ENCODE measurements at regions not wholly inside any gene's neighbourhood (a gene's known extent, or its start where the extent isn't known, plus 50 kb on each side); places are given as distances from the start of the nearest gene placed in this dataset.

- Mint-ChIP-seq H3K4me3 (no peak overlapping the region), H3K27ac (no peak overlapping the region), H3K36me3 (no peaks in the 10 kb centered on the region), H3K4me1 (no peaks in the 10 kb centered on the region), H3K9me3 (peaks cover 11% of the 10 kb centered on the region), H3K27me3 (no peaks in the 10 kb centered on the region)
- ATAC-seq = no peak
Observed at GRCh38 chr1:82540006-82540405, 739.3 kb downstream of the ADGRL2 start.

GRCh38 chr1:82538876-82539275 is 738.1 kb downstream of the ADGRL2 start:
- Mint-ChIP-seq H3K36me3 (no peaks in the 10 kb centered on the region), H3K4me3 (no peak overlapping the region), H3K27ac (no peak overlapping the region), H3K4me1 (no peaks in the 10 kb centered on the region), H3K9me3 (peaks cover 11% of the 10 kb centered on the region), H3K27me3 (no peaks in the 10 kb centered on the region)
- no peak for ATAC-seq

- Mint-ChIP-seq H3K36me3 (no peaks in the 10 kb centered on the region), H3K4me3 (no peak overlapping the region), H3K27ac (no peak overlapping the region), H3K4me1 (no peaks in the 10 kb centered on the region), H3K27me3 (no peaks in the 10 kb centered on the region), H3K9me3 (peaks cover 5% of the 10 kb centered on the region)
- no peak for ATAC-seq
Observed at GRCh38 chr1:82534996-82535395, 734.3 kb downstream of the ADGRL2 start.

DNA sequence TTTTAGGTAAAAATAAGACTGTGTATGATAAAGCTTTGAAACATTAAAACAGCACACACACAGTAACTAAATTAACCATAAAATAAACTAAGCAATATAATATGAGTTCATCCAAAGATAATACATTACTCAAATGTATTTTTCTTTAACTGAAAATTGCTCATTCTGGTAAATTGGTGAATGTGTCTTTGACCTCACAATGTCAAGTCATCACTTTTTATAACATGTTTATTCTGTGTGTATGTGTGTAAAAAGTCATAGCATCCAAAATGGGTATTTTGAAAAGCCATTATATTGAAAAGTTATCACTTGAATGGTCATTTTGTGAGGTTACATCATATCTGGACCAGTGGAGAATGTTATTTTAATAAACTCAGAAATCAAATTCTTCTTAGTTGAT is 724.6 kb downstream of the ADGRL2 start:
- Mint-ChIP-seq H3K27me3 (no peaks in the 10 kb centered on the region), H3K9me3 (peaks cover 2% of the 10 kb centered on the region), H3K4me1 (no peaks in the 10 kb centered on the region), H3K36me3 (no peaks in the 10 kb centered on the region), H3K27ac (no peak overlapping the region), H3K4me3 (no peak overlapping the region)
- ATAC-seq = no peak

DNA sequence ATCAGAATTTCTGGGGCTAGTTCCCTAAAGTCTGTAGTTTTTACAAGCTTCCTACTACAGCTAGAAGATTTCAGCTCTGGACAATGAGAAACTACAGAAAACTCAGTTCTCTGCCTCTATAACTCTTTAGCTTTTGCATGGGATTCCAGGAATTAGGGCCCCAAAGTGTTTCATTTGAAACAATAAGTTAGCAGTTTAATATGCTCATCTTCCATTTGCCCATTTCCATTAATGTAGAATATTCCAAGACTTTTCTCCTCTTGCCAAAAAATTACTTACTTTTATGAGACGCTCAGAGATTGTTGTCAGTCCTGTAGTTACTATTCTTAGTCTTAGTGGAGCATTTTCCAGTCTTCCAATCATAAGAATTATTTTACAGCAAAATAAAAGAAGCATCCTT is 719.9 kb downstream of the ADGRL2 start:
- ATAC-seq = no peak
- no peaks in the 10 kb centered on the region for H3K9me3 Mint-ChIP-seq
- H3K36me3 Mint-ChIP-seq = no peaks in the 10 kb centered on the region
- no peak overlapping the region for H3K4me3 Mint-ChIP-seq
- no peak overlapping the region for H3K27ac Mint-ChIP-seq
- H3K4me1 Mint-ChIP-seq = no peaks in the 10 kb centered on the region
- H3K27me3 Mint-ChIP-seq = no peaks in the 10 kb centered on the region

- no peaks in the 10 kb centered on the region for H3K9me3 Mint-ChIP-seq
Observed at GRCh38 chr1:82517586-82517985, 716.9 kb downstream of the ADGRL2 start.

DNA sequence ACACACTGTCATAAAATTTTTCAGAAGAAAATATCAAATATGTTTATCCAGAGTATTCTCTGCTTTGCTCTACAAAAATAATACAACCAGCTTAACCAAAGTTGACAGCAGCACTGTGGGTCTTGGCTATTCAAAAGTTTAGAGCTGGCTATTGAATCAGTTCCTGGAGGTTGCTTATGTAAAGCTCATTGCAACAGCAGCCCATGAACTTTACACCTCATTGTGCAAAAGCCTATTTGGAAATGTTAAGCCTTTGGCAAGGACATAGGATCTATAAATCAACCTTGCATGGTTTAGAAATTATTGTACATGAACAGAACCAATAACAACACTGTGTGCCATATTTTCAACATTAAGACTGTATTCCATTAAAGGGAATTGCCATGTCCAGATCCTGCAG is 714.9 kb downstream of the ADGRL2 start:
- no peak for ATAC-seq
- Mint-ChIP-seq H3K27ac (no peak overlapping the region), H3K36me3 (no peaks in the 10 kb centered on the region), H3K4me3 (no peak overlapping the region), H3K9me3 (no peaks in the 10 kb centered on the region), H3K4me1 (no peaks in the 10 kb centered on the region), H3K27me3 (no peaks in the 10 kb centered on the region)

More at GRCh38 chr1:82517586-82517985, 716.9 kb downstream of the ADGRL2 start:
- Mint-ChIP-seq H3K27me3 (no peaks in the 10 kb centered on the region), H3K36me3 (no peaks in the 10 kb centered on the region), H3K4me3 (no peak overlapping the region), H3K27ac (no peak overlapping the region), H3K4me1 (no peaks in the 10 kb centered on the region)
- ATAC-seq = no peak

- Mint-ChIP-seq H3K27me3 (no peaks in the 10 kb centered on the region), H3K9me3 (no peaks in the 10 kb centered on the region), H3K36me3 (no peaks in the 10 kb centered on the region), H3K4me3 (no peak overlapping the region), H3K4me1 (no peaks in the 10 kb centered on the region), H3K27ac (no peak overlapping the region)
- no peak for ATAC-seq
Observed at GRCh38 chr1:82511441-82511840, 710.7 kb downstream of the ADGRL2 start.

- no peak for ATAC-seq
- Mint-ChIP-seq H3K4me1 (no peaks in the 10 kb centered on the region), H3K36me3 (no peaks in the 10 kb centered on the region), H3K27me3 (no peaks in the 10 kb centered on the region), H3K27ac (no peak overlapping the region), H3K9me3 (no peaks in the 10 kb centered on the region), H3K4me3 (no peak overlapping the region)
Observed at GRCh38 chr1:82510431-82510830, 709.7 kb downstream of the ADGRL2 start.

DNA sequence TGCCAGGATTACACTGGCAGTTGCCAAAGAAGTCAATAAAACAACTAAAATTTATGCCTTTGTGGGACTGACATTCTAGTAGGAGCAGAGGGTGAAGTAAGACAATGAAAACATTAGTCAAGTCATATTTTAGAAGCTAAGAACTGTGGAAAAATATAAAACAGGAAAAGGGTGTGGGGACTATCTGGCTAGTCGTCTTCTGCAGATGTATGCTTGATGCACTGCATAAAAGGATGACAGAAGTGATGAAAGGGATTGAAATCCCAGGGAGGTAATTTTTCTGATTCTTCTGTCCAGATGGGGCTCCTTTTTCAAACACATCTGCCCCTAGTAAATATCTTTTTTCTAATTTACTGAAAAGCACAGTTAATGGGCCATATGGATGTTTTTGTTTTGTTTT is 706.3 kb downstream of the ADGRL2 start:
- no peak for ATAC-seq
- Mint-ChIP-seq H3K4me1 (no peaks in the 10 kb centered on the region), H3K4me3 (no peak overlapping the region), H3K36me3 (no peaks in the 10 kb centered on the region), H3K27ac (no peak overlapping the region), H3K9me3 (no peaks in the 10 kb centered on the region), H3K27me3 (no peaks in the 10 kb centered on the region)

DNA sequence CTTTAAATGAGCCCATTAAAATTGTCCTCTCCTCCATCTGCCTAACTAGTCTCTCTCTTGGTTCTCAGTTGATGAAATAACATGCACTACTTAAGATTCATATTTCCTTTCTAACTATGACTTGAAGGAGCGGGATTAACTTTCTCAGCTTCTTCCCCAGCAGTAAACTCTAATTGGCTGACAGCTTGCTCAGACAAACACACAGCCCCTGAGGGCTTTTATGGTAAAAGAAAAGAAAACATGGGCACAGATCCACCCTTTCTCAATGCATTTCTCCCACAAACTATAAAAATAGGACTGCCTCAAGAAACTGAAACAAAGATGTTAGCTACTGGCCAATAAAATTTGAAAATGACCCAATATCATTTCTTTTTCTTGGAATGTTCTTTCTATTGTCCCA is 703.1 kb downstream of the ADGRL2 start:
- Mint-ChIP-seq H3K36me3 (no peaks in the 10 kb centered on the region), H3K4me3 (no peak overlapping the region), H3K9me3 (no peaks in the 10 kb centered on the region), H3K4me1 (no peaks in the 10 kb centered on the region), H3K27ac (no peak overlapping the region), H3K27me3 (no peaks in the 10 kb centered on the region)
- ATAC-seq = no peak

DNA sequence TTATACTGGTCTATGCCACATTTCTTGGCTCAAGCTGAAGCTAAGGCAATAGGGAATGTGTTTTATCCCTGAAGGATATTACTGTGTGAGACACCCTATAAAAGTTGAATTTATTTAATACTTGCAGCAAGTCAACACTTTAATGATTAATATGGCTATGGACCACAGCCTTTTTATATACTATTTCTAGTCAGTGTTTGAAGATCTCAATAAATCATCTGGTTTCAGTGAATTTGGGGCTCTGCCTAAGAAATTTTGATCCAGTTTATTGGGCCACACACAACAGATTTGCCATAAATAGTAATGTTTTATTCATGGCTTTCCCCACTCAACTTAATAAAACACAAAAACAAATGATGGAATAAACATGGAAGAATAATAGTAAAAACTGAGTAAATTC is 698.3 kb downstream of the ADGRL2 start:
- no peak overlapping the region for H3K27ac Mint-ChIP-seq
- ATAC-seq = no peak
- H3K9me3 Mint-ChIP-seq = peaks cover 20% of the 10 kb centered on the region
- no peaks in the 10 kb centered on the region for H3K27me3 Mint-ChIP-seq
- H3K4me1 Mint-ChIP-seq = no peaks in the 10 kb centered on the region
- H3K4me3 Mint-ChIP-seq = no peak overlapping the region
- H3K36me3 Mint-ChIP-seq = no peaks in the 10 kb centered on the region

GRCh38 chr1:82494117-82494516 is 693.4 kb downstream of the ADGRL2 start:
- no peaks in the 10 kb centered on the region for H3K4me1 Mint-ChIP-seq
- no peaks in the 10 kb centered on the region for H3K27me3 Mint-ChIP-seq
- H3K9me3 Mint-ChIP-seq = peaks cover 20% of the 10 kb centered on the region
- ATAC-seq = no peak
- H3K27ac Mint-ChIP-seq = no peak overlapping the region
- no peak overlapping the region for H3K4me3 Mint-ChIP-seq
- H3K36me3 Mint-ChIP-seq = no peaks in the 10 kb centered on the region

- Mint-ChIP-seq H3K27me3 (no peaks in the 10 kb centered on the region), H3K9me3 (peaks cover 17% of the 10 kb centered on the region), H3K4me3 (no peak overlapping the region), H3K27ac (no peak overlapping the region), H3K4me1 (no peaks in the 10 kb centered on the region), H3K36me3 (no peaks in the 10 kb centered on the region)
- ATAC-seq = no peak
Observed at GRCh38 chr1:82492159-82492558, 691.4 kb downstream of the ADGRL2 start.

- ATAC-seq = no peak
- Mint-ChIP-seq H3K4me3 (no peak overlapping the region), H3K27me3 (no peaks in the 10 kb centered on the region), H3K4me1 (no peaks in the 10 kb centered on the region), H3K9me3 (peaks cover 12% of the 10 kb centered on the region), H3K27ac (no peak overlapping the region), H3K36me3 (no peaks in the 10 kb centered on the region)
Observed at GRCh38 chr1:82491301-82492048, 690.7 kb downstream of the ADGRL2 start.

- H3K36me3 Mint-ChIP-seq = no peaks in the 10 kb centered on the region
- no peaks in the 10 kb centered on the region for H3K4me1 Mint-ChIP-seq
- H3K4me3 Mint-ChIP-seq = no peak overlapping the region
- H3K9me3 Mint-ChIP-seq = no peaks in the 10 kb centered on the region
- no peak overlapping the region for H3K27ac Mint-ChIP-seq
- H3K27me3 Mint-ChIP-seq = no peaks in the 10 kb centered on the region
- no peak for ATAC-seq
Observed at GRCh38 chr1:82487778-82488177, 687.0 kb downstream of the ADGRL2 start.

DNA sequence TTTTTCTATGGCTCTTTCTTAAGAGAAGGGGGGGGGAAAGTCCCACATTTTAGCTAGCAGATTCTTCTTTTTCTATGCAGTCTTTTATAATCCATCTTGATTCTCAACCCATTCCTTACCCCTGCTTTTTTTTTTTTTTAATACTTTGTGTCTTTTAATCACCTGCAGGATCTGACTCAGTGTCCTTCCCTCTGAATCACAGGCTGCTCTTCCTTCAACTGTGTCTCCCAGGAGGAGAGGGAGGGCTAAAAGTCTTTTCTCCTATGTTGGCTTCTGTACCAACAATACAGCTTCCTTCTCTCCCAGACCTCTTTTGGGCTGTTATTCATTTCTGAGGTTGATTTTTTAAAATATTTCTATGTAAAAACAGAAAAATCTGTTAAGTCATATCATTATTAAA is 686.2 kb downstream of the ADGRL2 start:
- ATAC-seq = no peak
- no peaks in the 10 kb centered on the region for H3K9me3 Mint-ChIP-seq
- no peak overlapping the region for H3K27ac Mint-ChIP-seq
- H3K36me3 Mint-ChIP-seq = no peaks in the 10 kb centered on the region
- H3K4me3 Mint-ChIP-seq = no peak overlapping the region
- no peaks in the 10 kb centered on the region for H3K4me1 Mint-ChIP-seq
- H3K27me3 Mint-ChIP-seq = no peaks in the 10 kb centered on the region
